ENCODE measurements at regions not wholly inside any gene's neighbourhood (a gene's known extent, or its start where the extent isn't known, plus 50 kb on each side); places are given as distances from the start of the nearest gene placed in this dataset.

- H3K27me3 ChIP-seq (ENCODE audit: insufficient read depth) = no peaks in the 10 kb centered on the region
- no peaks in the 10 kb centered on the region for H3K79me2 ChIP-seq (replicated peaks; ENCODE audit: insufficient read depth)
- no peak overlapping the region for H3K27ac ChIP-seq (ENCODE audit: low read depth)
- H3K4me1 ChIP-seq (ENCODE audit: insufficient read depth) = no peaks in the 10 kb centered on the region
- H3K4me3 ChIP-seq = no peak overlapping the region
- no peaks in the 10 kb centered on the region for H3K4me1 Mint-ChIP-seq
- no peaks in the 10 kb centered on the region for H3K36me3 ChIP-seq (ENCODE audit: insufficient read depth)
- H4K20me1 ChIP-seq (replicated peaks; ENCODE audit: insufficient read depth) = no peaks in the 10 kb centered on the region
- H3K4me3 Mint-ChIP-seq = no peak overlapping the region
- no peaks in the 10 kb centered on the region for H3K36me3 Mint-ChIP-seq (ENCODE audit: low read depth)
- H3K9me2 ChIP-seq (ENCODE audit: insufficient read depth) = no peaks in the 10 kb centered on the region
- H3K9me3 Mint-ChIP-seq = no peaks in the 10 kb centered on the region
- no peaks in the 10 kb centered on the region for H3F3A ChIP-seq (replicated peaks; ENCODE audit: low read depth)
- TF ChIP-seq, protein P1, sequence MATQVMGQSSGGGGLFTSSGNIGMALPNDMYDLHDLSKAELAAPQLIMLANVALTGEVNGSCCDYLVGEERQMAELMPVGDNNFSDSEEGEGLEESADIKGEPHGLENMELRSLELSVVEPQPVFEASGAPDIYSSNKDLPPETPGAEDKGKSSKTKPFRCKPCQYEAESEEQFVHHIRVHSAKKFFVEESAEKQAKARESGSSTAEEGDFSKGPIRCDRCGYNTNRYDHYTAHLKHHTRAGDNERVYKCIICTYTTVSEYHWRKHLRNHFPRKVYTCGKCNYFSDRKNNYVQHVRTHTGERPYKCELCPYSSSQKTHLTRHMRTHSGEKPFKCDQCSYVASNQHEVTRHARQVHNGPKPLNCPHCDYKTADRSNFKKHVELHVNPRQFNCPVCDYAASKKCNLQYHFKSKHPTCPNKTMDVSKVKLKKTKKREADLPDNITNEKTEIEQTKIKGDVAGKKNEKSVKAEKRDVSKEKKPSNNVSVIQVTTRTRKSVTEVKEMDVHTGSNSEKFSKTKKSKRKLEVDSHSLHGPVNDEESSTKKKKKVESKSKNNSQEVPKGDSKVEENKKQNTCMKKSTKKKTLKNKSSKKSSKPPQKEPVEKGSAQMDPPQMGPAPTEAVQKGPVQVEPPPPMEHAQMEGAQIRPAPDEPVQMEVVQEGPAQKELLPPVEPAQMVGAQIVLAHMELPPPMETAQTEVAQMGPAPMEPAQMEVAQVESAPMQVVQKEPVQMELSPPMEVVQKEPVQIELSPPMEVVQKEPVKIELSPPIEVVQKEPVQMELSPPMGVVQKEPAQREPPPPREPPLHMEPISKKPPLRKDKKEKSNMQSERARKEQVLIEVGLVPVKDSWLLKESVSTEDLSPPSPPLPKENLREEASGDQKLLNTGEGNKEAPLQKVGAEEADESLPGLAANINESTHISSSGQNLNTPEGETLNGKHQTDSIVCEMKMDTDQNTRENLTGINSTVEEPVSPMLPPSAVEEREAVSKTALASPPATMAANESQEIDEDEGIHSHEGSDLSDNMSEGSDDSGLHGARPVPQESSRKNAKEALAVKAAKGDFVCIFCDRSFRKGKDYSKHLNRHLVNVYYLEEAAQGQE (IDR thresholded peaks at IDR 0.05; ENCODE audit: unreplicated experiment) = no peak
- no peak for TF ChIP-seq EZH2 (IDR thresholded peaks at IDR 0.05; ENCODE audit: low read depth, unreplicated experiment)
- no peak for TF ChIP-seq NANOG (IDR thresholded peaks at IDR 0.05; ENCODE audit: borderline replicate concordance)
- TF ChIP-seq POLR2AphosphoS5 (IDR thresholded peaks at IDR 0.05; ENCODE audit: low read depth) = no peak
- no peak for TF ChIP-seq STAT1 (IDR thresholded peaks at IDR 0.05; ENCODE audit: unreplicated experiment)
- TF ChIP-seq, protein P2, sequence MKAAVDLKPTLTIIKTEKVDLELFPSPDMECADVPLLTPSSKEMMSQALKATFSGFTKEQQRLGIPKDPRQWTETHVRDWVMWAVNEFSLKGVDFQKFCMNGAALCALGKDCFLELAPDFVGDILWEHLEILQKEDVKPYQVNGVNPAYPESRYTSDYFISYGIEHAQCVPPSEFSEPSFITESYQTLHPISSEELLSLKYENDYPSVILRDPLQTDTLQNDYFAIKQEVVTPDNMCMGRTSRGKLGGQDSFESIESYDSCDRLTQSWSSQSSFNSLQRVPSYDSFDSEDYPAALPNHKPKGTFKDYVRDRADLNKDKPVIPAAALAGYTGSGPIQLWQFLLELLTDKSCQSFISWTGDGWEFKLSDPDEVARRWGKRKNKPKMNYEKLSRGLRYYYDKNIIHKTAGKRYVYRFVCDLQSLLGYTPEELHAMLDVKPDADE (IDR thresholded peaks at IDR 0.05) = no peak
- TF ChIP-seq JUNB (IDR thresholded peaks at IDR 0.05; ENCODE audit: unreplicated experiment) = no peak
- TF ChIP-seq, protein P3, sequence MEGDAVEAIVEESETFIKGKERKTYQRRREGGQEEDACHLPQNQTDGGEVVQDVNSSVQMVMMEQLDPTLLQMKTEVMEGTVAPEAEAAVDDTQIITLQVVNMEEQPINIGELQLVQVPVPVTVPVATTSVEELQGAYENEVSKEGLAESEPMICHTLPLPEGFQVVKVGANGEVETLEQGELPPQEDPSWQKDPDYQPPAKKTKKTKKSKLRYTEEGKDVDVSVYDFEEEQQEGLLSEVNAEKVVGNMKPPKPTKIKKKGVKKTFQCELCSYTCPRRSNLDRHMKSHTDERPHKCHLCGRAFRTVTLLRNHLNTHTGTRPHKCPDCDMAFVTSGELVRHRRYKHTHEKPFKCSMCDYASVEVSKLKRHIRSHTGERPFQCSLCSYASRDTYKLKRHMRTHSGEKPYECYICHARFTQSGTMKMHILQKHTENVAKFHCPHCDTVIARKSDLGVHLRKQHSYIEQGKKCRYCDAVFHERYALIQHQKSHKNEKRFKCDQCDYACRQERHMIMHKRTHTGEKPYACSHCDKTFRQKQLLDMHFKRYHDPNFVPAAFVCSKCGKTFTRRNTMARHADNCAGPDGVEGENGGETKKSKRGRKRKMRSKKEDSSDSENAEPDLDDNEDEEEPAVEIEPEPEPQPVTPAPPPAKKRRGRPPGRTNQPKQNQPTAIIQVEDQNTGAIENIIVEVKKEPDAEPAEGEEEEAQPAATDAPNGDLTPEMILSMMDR (conservative IDR thresholded peaks at IDR 0.05; ENCODE audit: low read depth in 2 of 2) = no peak
- no peak for TF ChIP-seq ZNF114 (CRISPR knock-in tag; IDR thresholded peaks at IDR 0.05)
- no peak for TF ChIP-seq ZNF331 (CRISPR knock-in tag; IDR thresholded peaks at IDR 0.05; ENCODE audit: low read depth)
- TF ChIP-seq CREB1 (CRISPR knock-in tag; IDR thresholded peaks at IDR 0.05; ENCODE audit: low read depth) = no peak
- TF ChIP-seq, protein P4, sequence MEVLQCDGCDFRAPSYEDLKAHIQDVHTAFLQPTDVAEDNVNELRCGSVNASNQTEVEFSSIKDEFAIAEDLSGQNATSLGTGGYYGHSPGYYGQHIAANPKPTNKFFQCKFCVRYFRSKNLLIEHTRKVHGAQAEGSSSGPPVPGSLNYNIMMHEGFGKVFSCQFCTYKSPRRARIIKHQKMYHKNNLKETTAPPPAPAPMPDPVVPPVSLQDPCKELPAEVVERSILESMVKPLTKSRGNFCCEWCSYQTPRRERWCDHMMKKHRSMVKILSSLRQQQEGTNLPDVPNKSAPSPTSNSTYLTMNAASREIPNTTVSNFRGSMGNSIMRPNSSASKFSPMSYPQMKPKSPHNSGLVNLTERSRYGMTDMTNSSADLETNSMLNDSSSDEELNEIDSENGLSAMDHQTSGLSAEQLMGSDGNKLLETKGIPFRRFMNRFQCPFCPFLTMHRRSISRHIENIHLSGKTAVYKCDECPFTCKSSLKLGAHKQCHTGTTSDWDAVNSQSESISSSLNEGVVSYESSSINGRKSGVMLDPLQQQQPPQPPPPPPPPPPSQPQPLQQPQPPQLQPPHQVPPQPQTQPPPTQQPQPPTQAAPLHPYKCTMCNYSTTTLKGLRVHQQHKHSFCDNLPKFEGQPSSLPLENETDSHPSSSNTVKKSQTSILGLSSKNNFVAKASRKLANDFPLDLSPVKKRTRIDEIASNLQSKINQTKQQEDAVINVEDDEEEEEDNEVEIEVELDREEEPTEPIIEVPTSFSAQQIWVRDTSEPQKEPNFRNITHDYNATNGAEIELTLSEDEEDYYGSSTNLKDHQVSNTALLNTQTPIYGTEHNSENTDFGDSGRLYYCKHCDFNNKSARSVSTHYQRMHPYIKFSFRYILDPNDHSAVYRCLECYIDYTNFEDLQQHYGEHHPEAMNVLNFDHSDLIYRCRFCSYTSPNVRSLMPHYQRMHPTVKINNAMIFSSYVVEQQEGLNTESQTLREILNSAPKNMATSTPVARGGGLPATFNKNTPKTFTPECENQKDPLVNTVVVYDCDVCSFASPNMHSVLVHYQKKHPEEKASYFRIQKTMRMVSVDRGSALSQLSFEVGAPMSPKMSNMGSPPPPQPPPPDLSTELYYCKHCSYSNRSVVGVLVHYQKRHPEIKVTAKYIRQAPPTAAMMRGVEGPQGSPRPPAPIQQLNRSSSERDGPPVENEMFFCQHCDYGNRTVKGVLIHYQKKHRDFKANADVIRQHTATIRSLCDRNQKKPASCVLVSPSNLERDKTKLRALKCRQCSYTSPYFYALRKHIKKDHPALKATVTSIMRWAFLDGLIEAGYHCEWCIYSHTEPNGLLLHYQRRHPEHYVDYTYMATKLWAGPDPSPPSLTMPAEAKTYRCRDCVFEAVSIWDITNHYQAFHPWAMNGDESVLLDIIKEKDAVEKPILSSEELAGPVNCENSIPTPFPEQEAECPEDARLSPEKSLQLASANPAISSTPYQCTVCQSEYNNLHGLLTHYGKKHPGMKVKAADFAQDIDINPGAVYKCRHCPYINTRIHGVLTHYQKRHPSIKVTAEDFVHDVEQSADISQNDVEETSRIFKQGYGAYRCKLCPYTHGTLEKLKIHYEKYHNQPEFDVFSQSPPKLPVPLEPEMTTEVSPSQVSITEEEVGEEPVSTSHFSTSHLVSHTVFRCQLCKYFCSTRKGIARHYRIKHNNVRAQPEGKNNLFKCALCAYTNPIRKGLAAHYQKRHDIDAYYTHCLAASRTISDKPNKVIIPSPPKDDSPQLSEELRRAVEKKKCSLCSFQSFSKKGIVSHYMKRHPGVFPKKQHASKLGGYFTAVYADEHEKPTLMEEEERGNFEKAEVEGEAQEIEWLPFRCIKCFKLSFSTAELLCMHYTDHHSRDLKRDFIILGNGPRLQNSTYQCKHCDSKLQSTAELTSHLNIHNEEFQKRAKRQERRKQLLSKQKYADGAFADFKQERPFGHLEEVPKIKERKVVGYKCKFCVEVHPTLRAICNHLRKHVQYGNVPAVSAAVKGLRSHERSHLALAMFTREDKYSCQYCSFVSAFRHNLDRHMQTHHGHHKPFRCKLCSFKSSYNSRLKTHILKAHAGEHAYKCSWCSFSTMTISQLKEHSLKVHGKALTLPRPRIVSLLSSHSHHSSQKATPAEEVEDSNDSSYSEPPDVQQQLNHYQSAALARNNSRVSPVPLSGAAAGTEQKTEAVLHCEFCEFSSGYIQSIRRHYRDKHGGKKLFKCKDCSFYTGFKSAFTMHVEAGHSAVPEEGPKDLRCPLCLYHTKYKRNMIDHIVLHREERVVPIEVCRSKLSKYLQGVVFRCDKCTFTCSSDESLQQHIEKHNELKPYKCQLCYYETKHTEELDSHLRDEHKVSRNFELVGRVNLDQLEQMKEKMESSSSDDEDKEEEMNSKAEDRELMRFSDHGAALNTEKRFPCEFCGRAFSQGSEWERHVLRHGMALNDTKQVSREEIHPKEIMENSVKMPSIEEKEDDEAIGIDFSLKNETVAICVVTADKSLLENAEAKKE (CRISPR knock-in tag; IDR thresholded peaks at IDR 0.05) = no peak
- no peak for TF ChIP-seq EZH2phosphoT487 (IDR thresholded peaks at IDR 0.05; ENCODE audit: unreplicated experiment)
- no peak overlapping the region for H2AFZ ChIP-seq
- H3K4me2 ChIP-seq = no peak overlapping the region
- H3K27me3 Mint-ChIP-seq (ENCODE audit: insufficient read depth, low read depth, poor library complexity) = no peaks in the 10 kb centered on the region
- H3K27ac Mint-ChIP-seq = no peak overlapping the region
- ATAC-seq (no peak), DNase-seq (ENCODE audit: low spot score) (no peak)
Measured at GRCh38 chr4:156330436-156331031, 376.9 kb upstream of the CTSO start.

Data from GM23338 (cell line).